ENCODE measurements at regions not wholly inside any gene's neighbourhood (a gene's known extent, or its start where the extent isn't known, plus 50 kb on each side); places are given as distances from the start of the nearest gene placed in this dataset.

- Histone ChIP-seq H3K4me2 (ENCODE audit: unreplicated experiment) (no peak overlapping the region), H3K27me3 (replicated peaks; ENCODE audit: insufficient read depth) (peaks cover 15% of the 10 kb centered on the region), H3K9me3 (ENCODE audit: low read depth) (no peaks in the 10 kb centered on the region), H3K9me2 (ENCODE audit: insufficient read depth) (no peaks in the 10 kb centered on the region), H3K27ac (no peak overlapping the region), H3K36me3 (ENCODE audit: low read depth) (no peaks in the 10 kb centered on the region), H3K79me2 (ENCODE audit: insufficient read depth) (no peaks in the 10 kb centered on the region), H3K9ac (no peak overlapping the region), H4K20me1 (ENCODE audit: insufficient read depth) (no peaks in the 10 kb centered on the region), H3F3A (ENCODE audit: insufficient read depth) (no peaks in the 10 kb centered on the region; the same call in 1 of the 2 replicates), H2AFZ (no peak overlapping the region), H3K4me3 (no peak overlapping the region), H3K4me1 (ENCODE audit: insufficient read depth) (no peaks in the 10 kb centered on the region)
- TF ChIP-seq EZH2 (IDR thresholded peaks at IDR 0.05; ENCODE audit: insufficient read depth, poor library complexity, severe bottlenecking): no peak
- no peak for TF ChIP-seq EZH2phosphoT487 (IDR thresholded peaks at IDR 0.05; ENCODE audit: insufficient read depth, low read depth)
- in situ Hi-C loops (cut with MboI): no loop called here
- WGBS, 2 experiments (ENCODE audit: low coverage in 1 of 2, low lambda C conversion rate in 2 of 2, missing lambda C conversion rate in 2 of 2): 83 to 85% methylated on average over 9 of the region's 9 CpGs
- DNase-seq: no peak
These were observed 340.3 kb downstream of the FOXL1 start for GRCh38 chr16:86918637-86919036.

GRCh38 chr16:86919078-86919477 is 340.7 kb downstream of the FOXL1 start:
- Histone ChIP-seq H3K9me3 (ENCODE audit: low read depth) (no peaks in the 10 kb centered on the region), H3K4me3 (no peak overlapping the region), H4K20me1 (ENCODE audit: insufficient read depth) (no peaks in the 10 kb centered on the region), H3K27ac (no peak overlapping the region), H3K27me3 (replicated peaks; ENCODE audit: insufficient read depth) (peaks cover 15% of the 10 kb centered on the region), H3K79me2 (ENCODE audit: insufficient read depth) (no peaks in the 10 kb centered on the region), H3K9me2 (ENCODE audit: insufficient read depth) (no peaks in the 10 kb centered on the region), H2AFZ (no peak overlapping the region), H3K36me3 (ENCODE audit: low read depth) (no peaks in the 10 kb centered on the region), H3K9ac (no peak overlapping the region), H3K4me1 (ENCODE audit: insufficient read depth) (peaks cover 1% of the 10 kb centered on the region), H3K4me2 (ENCODE audit: unreplicated experiment) (no peak overlapping the region), H3F3A (ENCODE audit: insufficient read depth) (no peaks in the 10 kb centered on the region; the same call in 1 of the 2 replicates)
- no peak for DNase-seq
- no peak for TF ChIP-seq EZH2 (IDR thresholded peaks at IDR 0.05; ENCODE audit: insufficient read depth, poor library complexity, severe bottlenecking)
- no peak for TF ChIP-seq EZH2phosphoT487 (IDR thresholded peaks at IDR 0.05; ENCODE audit: insufficient read depth, low read depth)
- in situ Hi-C loops (cut with MboI): no loop called here
- 64 to 65% methylated on average over 12 of the region's 12 CpGs for WGBS, 2 experiments (ENCODE audit: low coverage in 1 of 2, low lambda C conversion rate in 2 of 2, missing lambda C conversion rate in 2 of 2)

GRCh38 chr16:86919578-86920305 is 341.4 kb downstream of the FOXL1 start:
- no peaks in the 10 kb centered on the region for H3K9me3 ChIP-seq (ENCODE audit: low read depth)
- TF ChIP-seq EZH2 (IDR thresholded peaks at IDR 0.05; ENCODE audit: insufficient read depth, poor library complexity, severe bottlenecking): no peak
- TF ChIP-seq EZH2phosphoT487 (IDR thresholded peaks at IDR 0.05; ENCODE audit: insufficient read depth, low read depth): no peak
- H2AFZ ChIP-seq: no peak overlapping the region
- no peak overlapping the region for H3K27ac ChIP-seq
- no peaks in the 10 kb centered on the region for H3K9me2 ChIP-seq (ENCODE audit: insufficient read depth)
- H3K4me2 ChIP-seq (ENCODE audit: unreplicated experiment): no peak overlapping the region
- peaks cover 8% of the 10 kb centered on the region for H3K4me1 ChIP-seq (ENCODE audit: insufficient read depth)
- H4K20me1 ChIP-seq (ENCODE audit: insufficient read depth): no peaks in the 10 kb centered on the region
- DNase-seq: no peak
- H3K36me3 ChIP-seq (ENCODE audit: low read depth): no peaks in the 10 kb centered on the region
- peaks cover 15% of the 10 kb centered on the region for H3K27me3 ChIP-seq (replicated peaks; ENCODE audit: insufficient read depth)
- no peak overlapping the region for H3K4me3 ChIP-seq
- in situ Hi-C loops (cut with MboI): no loop called here
- peaks cover 2% of the 10 kb centered on the region for H3F3A ChIP-seq (ENCODE audit: insufficient read depth)
- no peak overlapping the region for H3K9ac ChIP-seq
- no peaks in the 10 kb centered on the region for H3K79me2 ChIP-seq (ENCODE audit: insufficient read depth)
- 44% methylated on average over 28 of the region's 28 CpGs for WGBS, 2 experiments (ENCODE audit: low coverage in 1 of 2, low lambda C conversion rate in 2 of 2, missing lambda C conversion rate in 2 of 2)

- no peak for DNase-seq
- Histone ChIP-seq H3K4me2 (ENCODE audit: unreplicated experiment) (no peak overlapping the region), H3F3A (ENCODE audit: insufficient read depth) (peaks cover 13% of the 10 kb centered on the region), H3K9me3 (ENCODE audit: low read depth) (no peaks in the 10 kb centered on the region), H3K27ac (no peak overlapping the region), H3K4me1 (ENCODE audit: insufficient read depth) (peaks cover 15% of the 10 kb centered on the region), H4K20me1 (ENCODE audit: insufficient read depth) (no peaks in the 10 kb centered on the region), H3K9ac (no peak overlapping the region), H3K4me3 (no peak overlapping the region), H3K9me2 (ENCODE audit: insufficient read depth) (no peaks in the 10 kb centered on the region), H3K27me3 (replicated peaks; ENCODE audit: insufficient read depth) (peaks cover 11% of the 10 kb centered on the region), H3K79me2 (ENCODE audit: insufficient read depth) (no peaks in the 10 kb centered on the region), H2AFZ (no peak overlapping the region), H3K36me3 (ENCODE audit: low read depth) (no peaks in the 10 kb centered on the region)
- WGBS, 2 experiments (ENCODE audit: low coverage in 1 of 2, low lambda C conversion rate in 2 of 2, missing lambda C conversion rate in 2 of 2): 74 to 77% methylated on average over 4 of the region's 4 CpGs
- no peak for TF ChIP-seq EZH2 (IDR thresholded peaks at IDR 0.05; ENCODE audit: insufficient read depth, poor library complexity, severe bottlenecking)
- TF ChIP-seq EZH2phosphoT487 (IDR thresholded peaks at IDR 0.05; ENCODE audit: insufficient read depth, low read depth): no peak
- in situ Hi-C loops (cut with MboI): no loop called here
These were observed 342.9 kb downstream of the FOXL1 start for GRCh38 chr16:86921289-86921688.

Data from GM23248 (cell line).